ENCODE measurements at regions not wholly inside any gene's neighbourhood (a gene's known extent, or its start where the extent isn't known, plus 50 kb on each side); places are given as distances from the start of the nearest gene placed in this dataset.
"Not testable (repeated sequence)": the region's sequence is repeated elsewhere in the genome, so short reads cannot be mapped to it uniquely, and the experiment has no call there.

- peaks cover 3% of the 10 kb centered on the region for H3K9me3 ChIP-seq (ENCODE audit: control insufficient read depth, low read length)
- no peak overlapping the region for H3K9ac ChIP-seq (ENCODE audit: low read length)
- H3K4me1 ChIP-seq (ENCODE audit: control insufficient read depth, insufficient read depth, low read length): no peaks in the 10 kb centered on the region
- no peak overlapping the region for H3K4me3 ChIP-seq (ENCODE audit: low read length)
- no peaks in the 10 kb centered on the region for H3K36me3 ChIP-seq (ENCODE audit: control insufficient read depth, insufficient read depth, low read length, severe bottlenecking)
- DNase-seq (ENCODE audit: low read depth): no peak
- H3K27me3 ChIP-seq (replicated peaks; ENCODE audit: control insufficient read depth, insufficient read depth, low read length): peaks cover 18% of the 10 kb centered on the region
These were observed 51.6 kb upstream of the LYRM9 start for GRCh38 chr17:27944546-27945332.

GRCh38 chr17:27945333-27945616 is 52.1 kb upstream of the LYRM9 start:
- H3K27me3 ChIP-seq (replicated peaks; ENCODE audit: control insufficient read depth, insufficient read depth, low read length): peaks cover 16% of the 10 kb centered on the region
- peaks cover 3% of the 10 kb centered on the region for H3K9me3 ChIP-seq (ENCODE audit: control insufficient read depth, low read length)
- no peak overlapping the region for H3K4me3 ChIP-seq (ENCODE audit: low read length)
- no peak for DNase-seq (ENCODE audit: low read depth)
- H3K36me3 ChIP-seq (ENCODE audit: control insufficient read depth, insufficient read depth, low read length, severe bottlenecking): no peaks in the 10 kb centered on the region
- H3K4me1 ChIP-seq (ENCODE audit: control insufficient read depth, insufficient read depth, low read length): no peaks in the 10 kb centered on the region
- no peak overlapping the region for H3K9ac ChIP-seq (ENCODE audit: low read length)

- H3K9ac ChIP-seq (ENCODE audit: low read length): no peak overlapping the region
- no peaks in the 10 kb centered on the region for H3K4me1 ChIP-seq (ENCODE audit: control insufficient read depth, insufficient read depth, low read length)
- peaks cover 15% of the 10 kb centered on the region for H3K27me3 ChIP-seq (replicated peaks; ENCODE audit: control insufficient read depth, insufficient read depth, low read length)
- H3K9me3 ChIP-seq (ENCODE audit: control insufficient read depth, low read length): peaks cover 3% of the 10 kb centered on the region
- DNase-seq (ENCODE audit: low read depth): no peak
- H3K4me3 ChIP-seq (ENCODE audit: low read length): no peak overlapping the region
- H3K36me3 ChIP-seq (ENCODE audit: control insufficient read depth, insufficient read depth, low read length, severe bottlenecking): no peaks in the 10 kb centered on the region
These were observed 52.8 kb upstream of the LYRM9 start for GRCh38 chr17:27945953-27946352.

GRCh38 chr17:27946513-27946912 is 53.3 kb upstream of the LYRM9 start:
- Histone ChIP-seq H3K9ac (ENCODE audit: low read length) (no peak overlapping the region), H3K4me3 (ENCODE audit: low read length) (no peak overlapping the region), H3K4me1 (ENCODE audit: control insufficient read depth, insufficient read depth, low read length) (no peaks in the 10 kb centered on the region), H3K27me3 (replicated peaks; ENCODE audit: control insufficient read depth, insufficient read depth, low read length) (peaks cover 17% of the 10 kb centered on the region), H3K9me3 (ENCODE audit: control insufficient read depth, low read length) (peaks cover 3% of the 10 kb centered on the region), H3K36me3 (ENCODE audit: control insufficient read depth, insufficient read depth, low read length, severe bottlenecking) (no peaks in the 10 kb centered on the region)
- DNase-seq (ENCODE audit: low read depth): no peak

- H3K9ac ChIP-seq (ENCODE audit: low read length): no peak overlapping the region
- H3K9me3 ChIP-seq (ENCODE audit: control insufficient read depth, low read length): peaks cover 3% of the 10 kb centered on the region
- no peak overlapping the region for H3K4me3 ChIP-seq (ENCODE audit: low read length)
- no peak for DNase-seq (ENCODE audit: low read depth)
- no peaks in the 10 kb centered on the region for H3K4me1 ChIP-seq (ENCODE audit: control insufficient read depth, insufficient read depth, low read length)
- peaks cover 22% of the 10 kb centered on the region for H3K27me3 ChIP-seq (replicated peaks; ENCODE audit: control insufficient read depth, insufficient read depth, low read length)
- no peaks in the 10 kb centered on the region for H3K36me3 ChIP-seq (ENCODE audit: control insufficient read depth, insufficient read depth, low read length, severe bottlenecking)
These were observed 53.8 kb upstream of the LYRM9 start for GRCh38 chr17:27947005-27947406.

- Histone ChIP-seq H3K4me1 (ENCODE audit: control insufficient read depth, insufficient read depth, low read length) (no peaks in the 10 kb centered on the region), H3K9ac (ENCODE audit: low read length) (no peak overlapping the region), H3K27me3 (replicated peaks; ENCODE audit: control insufficient read depth, insufficient read depth, low read length) (peaks cover 35% of the 10 kb centered on the region), H3K36me3 (ENCODE audit: control insufficient read depth, insufficient read depth, low read length, severe bottlenecking) (no peaks in the 10 kb centered on the region), H3K4me3 (ENCODE audit: low read length) (no peak overlapping the region), H3K9me3 (ENCODE audit: control insufficient read depth, low read length) (no peaks in the 10 kb centered on the region)
- DNase-seq (ENCODE audit: low read depth): no peak
These were observed 56.1 kb upstream of the LYRM9 start for GRCh38 chr17:27949304-27949703.

- not testable (repeated sequence) for H3K4me1 ChIP-seq (ENCODE audit: control insufficient read depth, insufficient read depth, low read length); H3K36me3 ChIP-seq (ENCODE audit: control insufficient read depth, insufficient read depth, low read length, severe bottlenecking); DNase-seq (ENCODE audit: low read depth); H3K4me3 ChIP-seq (ENCODE audit: low read length); H3K9me3 ChIP-seq (ENCODE audit: control insufficient read depth, low read length); H3K9ac ChIP-seq (ENCODE audit: low read length)
- H3K27me3 ChIP-seq (replicated peaks; ENCODE audit: control insufficient read depth, insufficient read depth, low read length): peaks cover 39% of the 10 kb centered on the region
These were observed 57.1 kb upstream of the LYRM9 start for GRCh38 chr17:27950225-27950624.

- H3K4me1 ChIP-seq (ENCODE audit: control insufficient read depth, insufficient read depth, low read length): no peaks in the 10 kb centered on the region
- no peak overlapping the region for H3K4me3 ChIP-seq (ENCODE audit: low read length)
- H3K36me3 ChIP-seq (ENCODE audit: control insufficient read depth, insufficient read depth, low read length, severe bottlenecking): no peaks in the 10 kb centered on the region
- DNase-seq (ENCODE audit: low read depth): no peak
- no peaks in the 10 kb centered on the region for H3K9me3 ChIP-seq (ENCODE audit: control insufficient read depth, low read length)
- peaks cover 43% of the 10 kb centered on the region for H3K27me3 ChIP-seq (replicated peaks; ENCODE audit: control insufficient read depth, insufficient read depth, low read length)
- no peak overlapping the region for H3K9ac ChIP-seq (ENCODE audit: low read length)
These were observed 57.8 kb upstream of the LYRM9 start for GRCh38 chr17:27950995-27951394.

GRCh38 chr17:27951872-27952271 is 58.7 kb upstream of the LYRM9 start:
- DNase-seq (ENCODE audit: low read depth): no peak
- Histone ChIP-seq H3K27me3 (replicated peaks; ENCODE audit: control insufficient read depth, insufficient read depth, low read length) (peaks cover 46% of the 10 kb centered on the region), H3K9ac (ENCODE audit: low read length) (no peak overlapping the region), H3K4me1 (ENCODE audit: control insufficient read depth, insufficient read depth, low read length) (no peaks in the 10 kb centered on the region), H3K9me3 (ENCODE audit: control insufficient read depth, low read length) (no peaks in the 10 kb centered on the region), H3K4me3 (ENCODE audit: low read length) (no peak overlapping the region), H3K36me3 (ENCODE audit: control insufficient read depth, insufficient read depth, low read length, severe bottlenecking) (no peaks in the 10 kb centered on the region)

GRCh38 chr17:27952366-27952765 is 59.2 kb upstream of the LYRM9 start:
- no peaks in the 10 kb centered on the region for H3K36me3 ChIP-seq (ENCODE audit: control insufficient read depth, insufficient read depth, low read length, severe bottlenecking)
- H3K4me1 ChIP-seq (ENCODE audit: control insufficient read depth, insufficient read depth, low read length): peaks cover 4% of the 10 kb centered on the region
- no peak overlapping the region for H3K4me3 ChIP-seq (ENCODE audit: low read length)
- no peaks in the 10 kb centered on the region for H3K9me3 ChIP-seq (ENCODE audit: control insufficient read depth, low read length)
- H3K27me3 ChIP-seq (replicated peaks; ENCODE audit: control insufficient read depth, insufficient read depth, low read length): peaks cover 42% of the 10 kb centered on the region
- no peak overlapping the region for H3K9ac ChIP-seq (ENCODE audit: low read length)
- DNase-seq (ENCODE audit: low read depth): no peak

GRCh38 chr17:27954548-27955495 is 61.7 kb upstream of the LYRM9 start:
- peaks cover 51% of the 10 kb centered on the region for H3K27me3 ChIP-seq (replicated peaks; ENCODE audit: control insufficient read depth, insufficient read depth, low read length)
- H3K4me1 ChIP-seq (ENCODE audit: control insufficient read depth, insufficient read depth, low read length): peaks cover 4% of the 10 kb centered on the region
- no peak for DNase-seq (ENCODE audit: low read depth)
- no peak overlapping the region for H3K4me3 ChIP-seq (ENCODE audit: low read length)
- no peak overlapping the region for H3K9ac ChIP-seq (ENCODE audit: low read length)
- H3K9me3 ChIP-seq (ENCODE audit: control insufficient read depth, low read length): no peaks in the 10 kb centered on the region
- H3K36me3 ChIP-seq (ENCODE audit: control insufficient read depth, insufficient read depth, low read length, severe bottlenecking): no peaks in the 10 kb centered on the region

All from adipocyte (in vitro differentiated cells).